ENCODE measurements at regions not wholly inside any gene's neighbourhood (a gene's known extent, or its start where the extent isn't known, plus 50 kb on each side); places are given as distances from the start of the nearest gene placed in this dataset.

DNA sequence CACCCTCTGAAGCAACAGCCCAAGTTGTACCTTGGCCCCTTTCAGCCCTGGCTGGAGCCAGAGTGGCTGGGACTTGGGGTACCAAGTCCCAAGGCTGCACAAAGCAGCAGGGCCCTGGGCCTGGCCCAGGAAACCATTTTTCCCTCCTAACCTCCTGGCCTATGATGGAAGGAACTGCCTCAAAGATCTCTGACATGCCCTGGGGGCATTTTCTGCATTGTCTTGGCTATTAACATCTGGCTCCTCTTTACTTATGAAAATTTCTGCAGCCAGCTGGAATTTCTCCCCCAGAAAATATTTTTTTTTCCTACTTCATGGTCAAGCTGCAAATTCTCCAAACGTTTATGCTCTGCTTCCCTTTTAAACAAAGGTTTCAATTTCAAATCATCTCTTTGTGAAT is 269.4 kb upstream of the CDYL start:
- no peak overlapping the region for H3K4me3 ChIP-seq (ENCODE audit: low read depth, low read length)
- TF ChIP-seq POLR2A (IDR thresholded peaks at IDR 0.05; ENCODE audit: extremely low read depth, insufficient read length) (no peak), MYC (IDR thresholded peaks at IDR 0.05; ENCODE audit: low read depth, low read length) (no peak)
- TF ChIP-seq, protein P1, sequence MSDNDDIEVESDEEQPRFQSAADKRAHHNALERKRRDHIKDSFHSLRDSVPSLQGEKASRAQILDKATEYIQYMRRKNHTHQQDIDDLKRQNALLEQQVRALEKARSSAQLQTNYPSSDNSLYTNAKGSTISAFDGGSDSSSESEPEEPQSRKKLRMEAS (IDR thresholded peaks at IDR 0.05; ENCODE audit: low read depth, low read length) = no peak
- TF ChIP-seq, protein P2, sequence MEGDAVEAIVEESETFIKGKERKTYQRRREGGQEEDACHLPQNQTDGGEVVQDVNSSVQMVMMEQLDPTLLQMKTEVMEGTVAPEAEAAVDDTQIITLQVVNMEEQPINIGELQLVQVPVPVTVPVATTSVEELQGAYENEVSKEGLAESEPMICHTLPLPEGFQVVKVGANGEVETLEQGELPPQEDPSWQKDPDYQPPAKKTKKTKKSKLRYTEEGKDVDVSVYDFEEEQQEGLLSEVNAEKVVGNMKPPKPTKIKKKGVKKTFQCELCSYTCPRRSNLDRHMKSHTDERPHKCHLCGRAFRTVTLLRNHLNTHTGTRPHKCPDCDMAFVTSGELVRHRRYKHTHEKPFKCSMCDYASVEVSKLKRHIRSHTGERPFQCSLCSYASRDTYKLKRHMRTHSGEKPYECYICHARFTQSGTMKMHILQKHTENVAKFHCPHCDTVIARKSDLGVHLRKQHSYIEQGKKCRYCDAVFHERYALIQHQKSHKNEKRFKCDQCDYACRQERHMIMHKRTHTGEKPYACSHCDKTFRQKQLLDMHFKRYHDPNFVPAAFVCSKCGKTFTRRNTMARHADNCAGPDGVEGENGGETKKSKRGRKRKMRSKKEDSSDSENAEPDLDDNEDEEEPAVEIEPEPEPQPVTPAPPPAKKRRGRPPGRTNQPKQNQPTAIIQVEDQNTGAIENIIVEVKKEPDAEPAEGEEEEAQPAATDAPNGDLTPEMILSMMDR (IDR thresholded peaks at IDR 0.05; ENCODE audit: low read depth, low read length) = no peak
- DNase-seq (ENCODE audit: low read depth) = no peak

DNA sequence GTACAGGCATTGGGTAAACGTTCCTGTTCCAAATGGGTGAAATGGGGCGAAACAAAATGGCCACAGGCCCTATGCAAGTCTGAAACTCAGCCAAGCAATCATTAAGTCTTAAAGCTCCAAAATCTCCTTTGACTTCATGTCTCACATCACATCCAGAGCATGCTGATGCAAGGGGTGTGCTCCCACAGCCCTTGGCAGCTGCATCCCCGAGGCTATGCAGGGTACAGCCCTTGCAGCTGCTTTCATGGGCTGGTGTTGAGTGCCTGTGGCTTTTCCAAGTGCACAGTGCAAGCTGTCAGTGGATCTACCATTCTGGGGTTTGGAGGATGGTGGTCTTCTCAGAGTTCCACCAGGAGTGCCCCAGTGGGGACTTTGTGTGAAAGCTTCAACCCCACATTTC is 270.0 kb upstream of the CDYL start:
- no peak for DNase-seq (ENCODE audit: low read depth)
- H3K4me3 ChIP-seq (ENCODE audit: low read depth, low read length) = no peak overlapping the region
- TF ChIP-seq MYC (IDR thresholded peaks at IDR 0.05; ENCODE audit: low read depth, low read length) (no peak), POLR2A (IDR thresholded peaks at IDR 0.05; ENCODE audit: extremely low read depth, insufficient read length) (no peak)
- TF ChIP-seq, protein P1 (IDR thresholded peaks at IDR 0.05; ENCODE audit: low read depth, low read length) = no peak
- TF ChIP-seq, protein P2 (IDR thresholded peaks at IDR 0.05; ENCODE audit: low read depth, low read length) = no peak

DNA sequence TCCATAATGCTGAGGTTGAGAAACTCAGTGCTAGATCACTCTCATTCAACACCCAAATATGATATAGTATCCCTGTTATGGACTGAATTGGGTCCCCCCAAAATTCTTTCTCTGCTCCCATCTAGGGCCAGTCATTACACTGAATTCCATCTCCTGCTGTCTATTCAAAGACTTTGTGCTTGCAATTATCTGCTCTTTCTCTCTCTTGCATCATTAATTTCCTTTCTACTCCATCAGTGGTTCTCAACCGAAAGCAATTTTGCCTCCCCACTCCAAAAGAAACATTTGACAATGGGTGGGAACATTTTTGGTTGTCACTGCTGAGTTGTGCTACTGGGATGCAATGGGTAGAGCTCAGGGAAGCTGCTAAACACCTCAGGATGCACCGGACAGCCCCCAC is 271.5 kb upstream of the CDYL start:
- TF ChIP-seq, protein P2 (IDR thresholded peaks at IDR 0.05; ENCODE audit: low read depth, low read length) = no peak
- TF ChIP-seq, protein P1 (IDR thresholded peaks at IDR 0.05; ENCODE audit: low read depth, low read length) = no peak
- no peak for TF ChIP-seq MYC (IDR thresholded peaks at IDR 0.05; ENCODE audit: low read depth, low read length)
- no peak for TF ChIP-seq POLR2A (IDR thresholded peaks at IDR 0.05; ENCODE audit: extremely low read depth, insufficient read length)
- no peak for DNase-seq (ENCODE audit: low read depth)
- no peak overlapping the region for H3K4me3 ChIP-seq (ENCODE audit: low read depth, low read length)

DNA sequence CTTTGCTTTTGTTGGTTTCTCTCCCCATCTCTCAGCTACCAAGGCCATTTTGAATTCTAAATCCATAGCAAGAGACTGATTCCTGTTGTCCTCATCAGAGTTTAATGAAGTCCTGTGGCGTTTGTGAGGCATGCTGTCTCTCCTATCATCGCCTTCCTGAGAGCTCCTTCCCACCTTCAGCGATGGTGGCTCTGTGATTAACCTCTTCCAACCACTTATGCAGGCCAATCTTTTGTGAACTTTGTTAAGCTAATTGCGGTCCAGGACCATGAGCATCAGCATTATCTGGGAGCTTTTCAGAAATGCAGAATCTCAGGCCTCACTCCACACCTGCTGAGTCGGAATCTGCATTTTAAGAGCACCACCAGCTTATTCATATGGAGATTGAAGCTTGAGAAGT is 272.5 kb upstream of the CDYL start:
- no peak for DNase-seq (ENCODE audit: low read depth)
- TF ChIP-seq, protein P1 (IDR thresholded peaks at IDR 0.05; ENCODE audit: low read depth, low read length) = no peak
- TF ChIP-seq POLR2A (IDR thresholded peaks at IDR 0.05; ENCODE audit: extremely low read depth, insufficient read length) (no peak), MYC (IDR thresholded peaks at IDR 0.05; ENCODE audit: low read depth, low read length) (no peak)
- TF ChIP-seq, protein P2 (IDR thresholded peaks at IDR 0.05; ENCODE audit: low read depth, low read length) = no peak
- no peak overlapping the region for H3K4me3 ChIP-seq (ENCODE audit: low read depth, low read length)

DNA sequence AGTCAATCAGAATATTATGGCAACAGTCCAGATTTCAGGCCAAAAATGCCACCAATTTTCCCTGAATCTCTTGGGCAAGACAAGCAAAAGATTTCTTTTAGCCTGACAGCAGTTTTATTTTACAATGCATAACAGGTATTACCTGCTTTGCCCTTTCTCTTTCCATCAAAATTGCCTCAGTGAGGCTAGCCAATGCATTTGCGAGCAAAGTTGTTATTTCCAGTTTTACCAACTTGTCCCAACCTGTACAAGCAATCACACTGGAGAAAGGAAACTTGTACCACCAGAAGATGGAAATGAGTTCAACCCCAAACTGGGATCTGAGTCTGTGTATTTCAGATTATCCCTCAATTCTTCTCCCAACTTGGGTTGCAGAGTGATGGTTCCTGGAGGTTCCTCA is 279.9 kb upstream of the CDYL start:
- no peak for DNase-seq (ENCODE audit: low read depth)
- H3K4me3 ChIP-seq (ENCODE audit: low read depth, low read length) = no peak overlapping the region
- TF ChIP-seq MYC (IDR thresholded peaks at IDR 0.05; ENCODE audit: low read depth, low read length) (no peak), POLR2A (IDR thresholded peaks at IDR 0.05; ENCODE audit: extremely low read depth, insufficient read length) (no peak)
- TF ChIP-seq, protein P1 (IDR thresholded peaks at IDR 0.05; ENCODE audit: low read depth, low read length) = no peak
- TF ChIP-seq, protein P2 (IDR thresholded peaks at IDR 0.05; ENCODE audit: low read depth, low read length) = no peak
